WI38 (cell line): ENCODE measurements at regions not wholly inside any gene's neighbourhood (a gene's known extent, or its start where the extent isn't known, plus 50 kb on each side); places are given as distances from the start of the nearest gene placed in this dataset.

Source experiments
- H3K4me3 ChIP-seq: 2 replicates; pipeline ENCODE4 v1.5.1; 2011; ENCODE audit warnings: low read depth, mild to moderate bottlenecking, control low read depth, low read length
- CTCF ChIP-seq: IDR thresholded peaks from 2 replicates; pipeline ENCODE4 v1.5.1; 2012; ENCODE audit warnings: low read depth, mild to moderate bottlenecking, control low read depth, low read length

GRCh38 chr20:22257912-22258311 lies 326.5 kb downstream of the FOXA2 start:
- no peak overlapping the region for H3K4me3 ChIP-seq
- TF ChIP-seq CTCF = no peak

GRCh38 chr20:22248051-22248667 lies 336.2 kb downstream of the FOXA2 start:
- H3K4me3 ChIP-seq = no peak overlapping the region
- TF ChIP-seq CTCF = no peak

GRCh38 chr20:22245139-22245538 lies 339.2 kb downstream of the FOXA2 start:
- TF ChIP-seq CTCF = no peak
- H3K4me3 ChIP-seq = no peak overlapping the region

GRCh38 chr20:22243067-22243466 lies 341.3 kb downstream of the FOXA2 start:
- no peak for TF ChIP-seq CTCF
- H3K4me3 ChIP-seq = no peak overlapping the region

- TF ChIP-seq CTCF = no peak
- no peak overlapping the region for H3K4me3 ChIP-seq
Measured at GRCh38 chr20:22241609-22242008, 342.8 kb downstream of the FOXA2 start.

GRCh38 chr20:22232923-22233322 lies 351.4 kb downstream of the FOXA2 start:
- TF ChIP-seq CTCF = no peak
- H3K4me3 ChIP-seq = no peak overlapping the region

GRCh38 chr20:22232473-22232872 lies 351.9 kb downstream of the FOXA2 start:
- TF ChIP-seq CTCF = no peak
- H3K4me3 ChIP-seq = no peak overlapping the region
